ENCODE measurements at regions not wholly inside any gene's neighbourhood (a gene's known extent, or its start where the extent isn't known, plus 50 kb on each side); places are given as distances from the start of the nearest gene placed in this dataset.

GRCh38 chr6:94121094-94121493 lies 701.7 kb upstream of the EPHA7 start:
- no peak for TF ChIP-seq CTCF (conservative IDR thresholded peaks at IDR 0.05)
- TF ChIP-seq EZH2 (IDR thresholded peaks at IDR 0.05; ENCODE audit: low read depth) = no peak
